ENCODE measurements at regions not wholly inside any gene's neighbourhood (a gene's known extent, or its start where the extent isn't known, plus 50 kb on each side); places are given as distances from the start of the nearest gene placed in this dataset.
A peak's percentile ranks its signal among the peaks of the same experiment; 100 is the strongest.

- TF ChIP-seq CTCF (IDR thresholded peaks at IDR 0.05; ENCODE audit: insufficient read depth, low read length) = no peak
- no peak for DNase-seq (ENCODE audit: low read depth)
- no peak overlapping the region for H3K4me3 ChIP-seq (ENCODE audit: low read depth, low read length)
These were observed 97.4 kb upstream of the ELOVL5 start for GRCh38 chr6:53446151-53446550.

DNA sequence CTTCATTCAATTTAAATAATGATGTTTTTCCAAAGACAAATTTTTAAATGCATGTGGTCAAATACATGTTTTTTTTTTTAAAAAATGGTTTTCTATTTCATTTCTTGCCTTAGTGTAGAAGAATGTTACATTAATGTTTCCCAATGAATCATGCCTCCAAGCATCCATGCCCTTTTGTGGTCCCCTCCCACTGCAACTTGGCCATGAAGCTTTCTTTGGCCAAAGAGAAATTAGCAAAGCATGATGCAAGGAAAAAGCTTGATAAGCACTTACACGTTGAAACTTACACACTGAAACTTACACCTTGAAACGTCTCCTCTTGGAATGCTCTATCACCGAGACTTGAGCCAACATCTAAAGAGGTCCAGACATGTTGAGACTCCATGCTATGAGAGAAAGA, 93.0 kb upstream of the ELOVL5 start:
- H3K4me3 ChIP-seq (ENCODE audit: low read depth, low read length) = no peak overlapping the region
- peak; percentile 76 for DNase-seq (ENCODE audit: low read depth)
- TF ChIP-seq CTCF (IDR thresholded peaks at IDR 0.05; ENCODE audit: insufficient read depth, low read length) = no peak

DNA sequence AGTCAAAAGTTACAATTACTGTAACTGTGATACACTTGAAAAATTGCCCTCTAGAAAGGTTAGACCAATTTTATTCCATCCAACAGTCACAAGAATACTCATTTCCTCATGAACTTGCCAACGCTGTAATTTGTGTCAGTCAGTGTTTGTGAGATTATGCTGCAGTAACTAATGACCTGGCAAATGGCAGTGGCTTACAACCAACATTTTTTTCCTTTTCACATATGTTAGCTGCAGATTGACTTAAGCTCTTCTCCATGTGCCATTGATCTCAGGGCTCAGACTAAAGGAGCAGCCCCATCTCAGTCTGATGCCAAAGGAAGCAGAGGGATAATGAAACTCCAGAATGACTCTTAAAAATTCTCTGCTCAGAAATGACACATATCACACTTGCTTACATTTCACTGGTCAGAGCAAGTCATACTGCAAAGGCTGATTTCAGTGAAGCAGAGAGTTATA, 92.3 kb upstream of the ELOVL5 start:
- DNase-seq (ENCODE audit: low read depth) = peak; percentile 44
- no peak for TF ChIP-seq CTCF (IDR thresholded peaks at IDR 0.05; ENCODE audit: insufficient read depth, low read length)
- no peak overlapping the region for H3K4me3 ChIP-seq (ENCODE audit: low read depth, low read length)

DNA sequence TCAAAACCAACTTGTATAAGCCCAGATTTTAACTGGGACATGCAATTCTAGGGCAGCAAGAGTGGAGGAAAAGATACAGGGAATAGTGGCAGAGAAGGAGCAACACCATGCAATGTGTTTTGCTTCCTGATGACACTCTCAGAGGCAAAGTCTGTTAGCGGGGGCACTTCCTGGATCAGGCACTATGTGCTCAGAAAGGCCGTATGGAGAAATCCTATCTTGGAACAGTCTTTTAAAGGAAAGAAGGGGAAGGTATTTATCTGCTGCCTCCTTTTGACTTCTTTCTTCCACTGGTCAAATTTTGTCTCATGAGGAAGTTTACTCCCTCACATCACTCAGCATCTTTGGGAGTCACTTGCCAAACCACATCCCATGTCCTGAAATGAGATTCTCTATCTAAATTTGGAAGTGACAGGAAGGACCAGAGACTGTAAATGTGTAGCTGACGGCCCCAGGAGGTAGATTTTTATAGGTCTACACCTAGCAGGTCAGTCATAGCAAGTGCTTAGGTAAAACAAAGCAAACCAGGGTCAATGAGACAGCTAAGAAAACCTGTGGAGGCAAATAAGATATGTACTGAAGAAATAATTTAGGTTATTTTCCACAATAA, 91.7 kb upstream of the ELOVL5 start:
- H3K4me3 ChIP-seq (ENCODE audit: low read depth, low read length) = no peak overlapping the region
- TF ChIP-seq CTCF (IDR thresholded peaks at IDR 0.05; ENCODE audit: insufficient read depth, low read length) = no peak
- no peak for DNase-seq (ENCODE audit: low read depth)

DNA sequence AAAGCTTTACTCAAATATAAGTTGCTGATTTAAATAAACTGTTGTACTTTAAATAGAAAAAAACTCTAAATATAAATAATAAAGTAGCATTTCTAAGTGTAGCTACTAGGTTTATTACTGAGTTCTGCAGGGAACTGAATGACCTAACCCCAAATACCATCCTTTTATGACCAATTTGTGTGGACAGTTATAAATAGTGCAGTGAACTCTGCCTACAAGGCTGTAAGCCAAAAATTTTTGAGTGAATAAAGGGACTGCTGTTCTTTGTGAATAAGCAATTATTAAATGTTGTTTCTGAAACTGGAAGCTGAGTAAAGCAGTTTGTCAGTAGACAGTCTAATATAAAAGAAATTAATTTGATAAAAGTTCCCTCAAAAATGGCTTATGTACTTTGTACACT, 90.8 kb upstream of the ELOVL5 start:
- H3K4me3 ChIP-seq (ENCODE audit: low read depth, low read length) = no peak overlapping the region
- DNase-seq (ENCODE audit: low read depth) = peak; percentile 68
- no peak for TF ChIP-seq CTCF (IDR thresholded peaks at IDR 0.05; ENCODE audit: insufficient read depth, low read length)

DNA sequence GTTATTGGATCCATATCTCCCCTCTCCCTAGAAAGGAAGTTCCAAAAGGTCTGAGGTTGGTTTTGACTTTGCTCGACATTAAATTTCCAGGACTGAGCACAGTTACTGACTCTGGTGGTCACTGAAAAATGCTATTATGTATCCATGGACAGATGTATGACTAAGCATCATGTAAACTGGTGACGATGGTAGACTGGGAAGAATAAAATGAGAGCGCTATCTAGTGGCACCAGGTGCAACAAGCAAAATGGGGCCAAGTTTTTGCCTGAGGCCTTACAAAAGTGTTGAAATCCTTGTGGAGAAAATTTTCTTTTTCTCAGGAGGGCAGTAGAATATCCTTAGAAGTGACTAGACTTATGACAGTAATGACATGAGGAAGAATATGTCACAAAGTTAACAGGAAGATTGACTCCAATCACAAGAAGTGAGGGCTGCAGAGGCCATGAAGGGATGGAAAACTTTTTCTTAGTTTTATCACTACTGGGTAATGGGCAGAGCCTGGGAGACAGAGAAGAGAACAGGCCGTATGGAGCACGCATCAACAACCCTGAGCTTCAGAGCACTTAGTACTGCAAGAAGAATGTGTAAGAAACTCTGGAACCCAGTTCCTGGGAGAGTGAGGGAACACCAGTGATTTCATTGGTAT, 88.9 kb upstream of the ELOVL5 start:
- TF ChIP-seq CTCF (IDR thresholded peaks at IDR 0.05; ENCODE audit: insufficient read depth, low read length) = peak; percentile 62
- H3K4me3 ChIP-seq (ENCODE audit: low read depth, low read length) = no peak overlapping the region
- DNase-seq (ENCODE audit: low read depth) = peak; percentile 84
